ENCODE measurements at regions not wholly inside any gene's neighbourhood (a gene's known extent, or its start where the extent isn't known, plus 50 kb on each side); places are given as distances from the start of the nearest gene placed in this dataset.

DNA sequence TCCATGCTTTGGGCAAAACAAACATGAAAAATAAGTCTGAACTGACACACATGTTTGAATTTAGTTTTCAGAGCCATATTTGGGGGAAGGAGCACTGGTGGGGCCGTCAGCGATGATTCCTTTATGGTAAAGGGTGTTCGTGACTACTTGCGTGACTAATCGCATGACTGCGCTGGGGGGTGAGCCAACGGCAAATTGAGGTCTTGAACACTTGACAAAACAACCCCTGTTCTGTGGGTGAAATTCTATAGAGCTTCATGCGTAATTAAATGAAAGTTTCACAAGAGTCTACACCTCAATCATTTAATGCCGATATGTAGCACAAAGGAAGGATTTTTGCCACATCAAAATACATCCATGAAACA, 127.5 kb upstream of the CYP1B1 start:
- no peak for DNase-seq (ENCODE audit: low spot score)

- DNase-seq (ENCODE audit: low spot score): no peak
Observed at GRCh38 chr2:38202713-38203445, 126.9 kb upstream of the CYP1B1 start.

- no peak for DNase-seq (ENCODE audit: low spot score)
Observed at GRCh38 chr2:38201784-38202183, 125.8 kb upstream of the CYP1B1 start.

DNA sequence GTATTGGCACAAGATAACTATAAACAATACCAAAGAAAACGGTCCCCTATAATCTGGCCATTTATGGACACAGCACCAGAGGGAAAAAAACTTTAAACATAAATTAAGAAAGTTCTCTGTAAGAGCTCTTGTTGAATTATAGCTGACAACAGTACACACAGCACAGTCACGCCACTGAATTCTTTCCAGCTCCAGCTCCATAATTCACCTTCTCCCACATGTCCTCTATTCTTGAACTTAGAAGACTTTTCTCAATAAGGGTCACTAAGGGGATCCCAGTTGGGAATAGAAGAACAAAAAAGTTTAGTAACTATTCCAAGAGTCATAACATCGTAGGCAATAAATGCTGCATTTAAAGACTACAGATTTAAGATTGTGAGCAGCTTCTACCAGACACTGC, 124.6 kb upstream of the CYP1B1 start:
- no peak for DNase-seq (ENCODE audit: low spot score)

- DNase-seq (ENCODE audit: low spot score): no peak
Observed at GRCh38 chr2:38199127-38199526, 123.2 kb upstream of the CYP1B1 start.

DNA sequence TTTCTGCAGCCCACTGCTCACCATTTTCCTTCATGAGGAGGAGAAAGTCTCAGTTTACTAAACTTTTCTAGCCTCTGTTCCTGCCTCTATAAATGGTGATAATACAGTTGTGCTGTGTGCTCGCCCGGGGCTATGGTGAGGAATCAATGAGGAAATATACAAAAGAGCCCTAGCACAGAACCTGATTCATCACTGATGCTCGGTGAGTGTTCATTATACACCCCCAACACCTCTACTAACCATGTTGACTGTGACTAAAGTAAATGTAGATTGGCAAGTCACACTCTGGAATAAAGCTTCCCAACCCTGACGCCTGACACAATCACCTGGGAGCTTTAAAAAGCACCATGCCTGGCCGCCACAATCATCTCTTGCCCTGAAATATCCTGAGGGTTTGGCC, 118.8 kb upstream of the CYP1B1 start:
- no peak for DNase-seq (ENCODE audit: low spot score)

GRCh38 chr2:38192976-38193375, 117.0 kb upstream of the CYP1B1 start:
- no peak for DNase-seq (ENCODE audit: low spot score)

DNA sequence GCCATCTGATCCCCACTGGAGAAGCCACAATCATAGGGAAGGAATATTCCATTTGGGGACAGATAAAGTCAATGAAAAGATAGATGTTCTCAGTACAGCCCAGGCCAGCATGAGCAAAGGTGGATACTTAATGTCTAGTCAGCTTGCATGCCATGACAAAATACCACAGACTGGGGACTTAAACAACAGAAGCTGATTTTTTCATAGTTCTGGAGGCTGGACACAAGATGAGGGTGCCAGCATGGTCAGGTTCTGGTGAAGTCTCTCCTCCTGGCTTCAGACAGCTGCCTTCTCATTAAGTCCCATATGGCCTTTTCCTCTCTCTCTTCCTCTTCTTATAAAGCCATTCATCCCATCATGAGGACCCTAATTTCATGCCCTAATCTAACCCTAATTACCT, 116.1 kb upstream of the CYP1B1 start:
- no peak for DNase-seq (ENCODE audit: low spot score)

- DNase-seq (ENCODE audit: low spot score): no peak
Observed at GRCh38 chr2:38191516-38191915, 115.6 kb upstream of the CYP1B1 start.

DNA sequence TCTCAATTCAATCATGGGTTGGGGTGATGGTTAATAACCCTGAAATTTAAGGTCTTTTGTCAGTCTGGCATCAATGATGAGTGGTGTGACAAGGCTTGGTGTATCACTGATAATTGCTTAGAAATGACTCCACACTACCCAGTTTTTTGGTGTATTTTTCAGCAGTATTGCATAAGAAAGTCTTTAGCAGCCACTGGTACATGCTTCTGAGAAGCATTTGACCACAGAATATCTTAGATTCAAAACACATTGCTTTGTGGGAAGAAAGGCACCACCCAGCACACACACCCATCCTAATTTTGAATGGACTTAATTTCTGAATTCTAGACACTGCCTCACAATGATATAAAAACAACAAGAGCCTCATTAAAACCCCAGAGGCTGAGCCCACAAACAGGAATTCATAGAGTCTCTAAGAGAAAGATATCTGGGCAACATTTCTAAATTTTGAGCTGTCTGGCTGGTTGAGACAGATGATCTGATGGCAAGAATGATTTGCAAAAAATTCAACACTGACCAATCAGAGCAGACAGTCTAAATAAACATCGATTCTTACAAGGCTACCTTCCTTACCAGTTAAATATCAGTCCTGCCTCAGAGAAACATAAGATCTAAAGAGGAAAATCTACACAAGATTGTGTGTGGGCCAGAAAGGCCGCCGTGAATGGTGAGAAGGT, 114.7 kb upstream of the CYP1B1 start:
- no peak for DNase-seq (ENCODE audit: low spot score)

DNA sequence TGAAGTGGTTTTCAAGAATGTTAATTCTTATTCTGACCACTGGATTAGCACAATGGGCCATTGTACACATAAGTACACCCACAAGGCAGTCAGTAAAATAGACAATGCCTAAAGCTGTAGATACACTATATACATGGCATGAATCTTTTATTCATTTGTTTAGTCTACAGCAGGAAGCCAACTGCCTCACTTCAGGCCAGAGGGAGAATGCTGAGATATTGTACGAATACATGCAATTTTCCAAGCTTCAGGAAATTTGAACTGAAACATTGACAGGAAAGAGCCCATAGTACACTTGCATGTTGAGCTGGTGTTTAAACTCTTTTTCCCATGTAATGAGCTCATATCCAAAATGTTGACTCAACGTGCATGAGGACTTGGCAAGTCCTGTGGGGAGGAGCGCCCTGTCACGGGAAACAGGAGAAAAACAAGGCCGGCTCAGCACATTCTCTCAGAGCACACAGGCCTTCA, 111.6 kb upstream of the CYP1B1 start:
- DNase-seq (ENCODE audit: low spot score): no peak

- no peak for DNase-seq (ENCODE audit: low spot score)
Observed at GRCh38 chr2:38185012-38185491, 109.1 kb upstream of the CYP1B1 start.

- DNase-seq (ENCODE audit: low spot score): no peak
Observed at GRCh38 chr2:38182492-38183003, 106.6 kb upstream of the CYP1B1 start.

DNA sequence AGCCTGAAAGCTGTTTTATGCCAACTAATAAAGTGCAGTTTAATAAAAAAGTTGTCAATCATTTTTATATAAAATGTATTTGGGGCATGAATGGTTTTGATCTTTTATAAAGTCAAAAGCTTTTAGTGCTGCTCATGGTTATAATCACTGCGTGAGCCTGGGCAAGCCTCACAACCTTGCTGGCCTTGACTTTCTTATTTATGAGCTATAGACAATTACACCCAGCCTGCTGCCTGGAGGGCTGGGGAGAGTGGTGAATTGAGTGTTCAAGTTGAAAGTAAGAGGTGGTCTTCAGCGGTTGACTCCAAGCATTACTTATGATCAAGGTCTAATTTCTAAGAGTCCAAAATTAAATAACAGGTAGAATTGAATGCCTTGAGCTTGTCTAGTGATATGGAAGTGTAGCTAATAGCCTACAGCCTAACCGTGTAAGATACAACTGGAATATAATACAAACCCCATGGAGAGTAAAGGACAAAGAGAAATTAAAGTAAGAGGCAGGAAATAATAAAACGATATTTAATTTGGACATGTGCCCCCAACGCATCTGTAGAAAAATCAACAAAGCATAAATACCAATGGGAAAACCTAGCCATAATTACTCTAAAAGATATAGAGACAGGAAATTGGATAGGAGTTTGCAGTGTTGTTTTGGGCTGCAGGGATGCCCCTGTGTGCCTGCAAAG, 106.0 kb upstream of the CYP1B1 start:
- no peak for DNase-seq (ENCODE audit: low spot score)

DNA sequence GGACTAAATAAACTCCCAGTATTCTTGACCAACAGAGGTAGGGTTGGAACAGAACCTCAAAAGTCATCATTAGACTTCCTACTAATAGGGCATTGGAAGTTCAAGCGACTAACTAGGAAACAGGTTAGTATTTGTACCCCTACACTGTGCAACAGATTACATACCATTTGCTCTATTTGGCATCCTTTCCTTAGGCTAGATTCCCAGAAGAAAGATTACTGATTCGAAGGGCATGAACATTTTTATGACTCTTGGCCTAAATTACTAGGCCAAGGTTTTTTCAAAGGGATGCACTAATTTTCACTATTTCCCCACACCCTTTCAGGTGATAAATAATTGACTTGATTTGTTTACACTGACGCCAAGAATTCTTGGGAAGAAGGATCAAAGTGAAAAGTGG, 104.8 kb upstream of the CYP1B1 start:
- DNase-seq (ENCODE audit: low spot score): no peak

- DNase-seq (ENCODE audit: low spot score): no peak
Observed at GRCh38 chr2:38178556-38179419, 102.8 kb upstream of the CYP1B1 start.

- no peak for DNase-seq (ENCODE audit: low spot score)
Observed at GRCh38 chr2:38178119-38178518, 102.2 kb upstream of the CYP1B1 start.

DNA sequence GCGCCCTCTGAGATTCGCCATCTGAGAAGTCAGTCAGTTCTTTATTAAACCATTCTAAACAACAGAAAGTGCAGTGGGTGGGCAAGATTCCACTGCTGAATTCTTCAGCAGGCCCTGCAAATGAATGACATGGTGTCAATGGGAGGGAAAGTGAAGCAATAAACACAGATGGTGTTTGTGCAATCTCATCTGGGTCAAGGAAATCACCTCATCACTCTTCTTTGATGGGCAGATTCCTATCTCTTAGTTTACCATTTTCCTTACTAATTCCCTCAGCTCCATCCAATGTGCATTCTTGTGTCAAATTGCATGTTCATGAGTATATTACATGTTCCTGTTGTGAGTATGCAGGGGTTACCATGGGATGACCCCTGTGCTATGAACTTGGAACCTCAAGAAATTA, 100.7 kb upstream of the CYP1B1 start:
- DNase-seq (ENCODE audit: low spot score): no peak

GRCh38 chr2:38174646-38175423, 98.9 kb upstream of the CYP1B1 start:
- DNase-seq (ENCODE audit: low spot score): no peak

DNA sequence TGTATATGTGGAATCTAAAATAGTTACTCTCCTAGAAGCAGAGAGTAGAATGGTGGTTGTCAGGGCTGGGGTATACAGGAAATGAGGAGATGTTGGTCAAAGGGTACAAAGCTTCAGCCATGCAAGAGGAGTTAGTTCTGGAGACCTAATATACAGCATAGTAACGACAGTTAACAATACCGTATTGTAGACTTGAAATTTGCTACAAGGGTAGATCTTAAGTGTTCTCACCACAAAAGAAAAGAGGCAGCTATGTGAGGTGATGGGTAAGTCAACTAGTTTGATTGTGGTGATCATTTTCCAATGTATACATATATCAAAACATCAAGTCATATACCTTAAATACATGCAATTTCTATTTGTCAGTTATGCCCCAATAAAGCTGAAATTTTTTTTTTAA, 98.2 kb upstream of the CYP1B1 start:
- no peak for DNase-seq (ENCODE audit: low spot score)

GRCh38 chr2:38173683-38174082, 97.7 kb upstream of the CYP1B1 start:
- DNase-seq (ENCODE audit: low spot score): no peak

Data from NAMALWA (cell line).